ENCODE measurements at regions not wholly inside any gene's neighbourhood (a gene's known extent, or its start where the extent isn't known, plus 50 kb on each side); places are given as distances from the start of the nearest gene placed in this dataset.

DNA sequence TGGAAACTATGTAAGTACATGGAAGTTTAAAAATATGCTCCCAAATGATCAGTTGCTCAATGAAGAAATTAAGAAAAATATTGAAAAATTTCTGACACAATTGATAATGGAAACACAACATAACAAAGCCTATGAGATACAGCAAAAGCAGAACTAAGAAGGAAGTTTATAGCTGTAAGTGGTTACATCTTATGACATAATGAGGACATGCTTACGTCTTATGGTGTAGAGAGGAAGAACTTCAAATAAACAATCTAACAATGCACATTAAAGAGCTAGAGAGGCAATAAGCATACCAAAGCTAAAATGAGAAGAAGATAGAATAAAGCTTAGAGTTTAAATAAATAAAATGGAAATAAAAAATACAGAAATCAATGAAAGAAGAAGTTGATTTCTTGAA lies 50.0 kb upstream of the CEACAM21 start:
- Histone ChIP-seq H3K36me3 (replicated peaks; ENCODE audit: low read depth, low read length) (peaks cover 5% of the 10 kb centered on the region), H3K4me2 (ENCODE audit: low read length) (no peak overlapping the region), H3K27me3 (ENCODE audit: low read depth, low read length) (peaks cover 69% of the 10 kb centered on the region), H4K20me1 (ENCODE audit: insufficient read depth, low read length) (no peaks in the 10 kb centered on the region), H3K9ac (ENCODE audit: low read length) (no peak overlapping the region), H3K4me1 (ENCODE audit: low read length) (peaks cover 50% of the 10 kb centered on the region), H3K79me2 (ENCODE audit: low read length) (no peaks in the 10 kb centered on the region), H3K9me3 (ENCODE audit: insufficient read depth, low read length) (no peaks in the 10 kb centered on the region), H2AFZ (ENCODE audit: low read depth, low read length) (no peak overlapping the region), H3K27ac (ENCODE audit: low read length) (no peak overlapping the region), H3K4me3 (ENCODE audit: low read length) (no peak overlapping the region)
- TF ChIP-seq EZH2phosphoT487 (IDR thresholded peaks at IDR 0.05; ENCODE audit: low read depth): no peak
- TF ChIP-seq CTCF (IDR thresholded peaks at IDR 0.05; ENCODE audit: low read depth, low read length): no peak

Data from OCI-LY3 (cell line).